ENCODE measurements at regions not wholly inside any gene's neighbourhood (a gene's known extent, or its start where the extent isn't known, plus 50 kb on each side); places are given as distances from the start of the nearest gene placed in this dataset.

GRCh38 chr18:70506511-70506910 is 217.7 kb downstream of the SOCS6 start:
- Mint-ChIP-seq H3K36me3 (ENCODE audit: insufficient read depth) (no peaks in the 10 kb centered on the region), H3K27me3 (peaks cover 1% of the 10 kb centered on the region), H3K9me3 (ENCODE audit: low read depth) (no peaks in the 10 kb centered on the region), H3K4me3 (ENCODE audit: low read depth) (no peak overlapping the region), H3K4me1 (ENCODE audit: low read depth) (no peaks in the 10 kb centered on the region), H3K27ac (no peak overlapping the region)
- DNase-seq (ENCODE audit: low spot score, unreplicated experiment), result no peak
- no peak for TF ChIP-seq CTCF (IDR thresholded peaks at IDR 0.05; ENCODE audit: unreplicated experiment)

- TF ChIP-seq CTCF (IDR thresholded peaks at IDR 0.05; ENCODE audit: unreplicated experiment), result no peak
- H3K4me1 Mint-ChIP-seq (ENCODE audit: low read depth), result no peaks in the 10 kb centered on the region
- no peak for DNase-seq (ENCODE audit: low spot score, unreplicated experiment)
- H3K27ac Mint-ChIP-seq, result no peak overlapping the region
- no peak overlapping the region for H3K4me3 Mint-ChIP-seq (ENCODE audit: low read depth)
- H3K36me3 Mint-ChIP-seq (ENCODE audit: insufficient read depth), result no peaks in the 10 kb centered on the region
- H3K27me3 Mint-ChIP-seq, result peaks cover 3% of the 10 kb centered on the region
- H3K9me3 Mint-ChIP-seq (ENCODE audit: low read depth), result no peaks in the 10 kb centered on the region
These were observed 214.2 kb downstream of the SOCS6 start for GRCh38 chr18:70503060-70503459.

- Mint-ChIP-seq H3K9me3 (ENCODE audit: low read depth) (no peaks in the 10 kb centered on the region), H3K27ac (no peak overlapping the region), H3K36me3 (ENCODE audit: insufficient read depth) (no peaks in the 10 kb centered on the region), H3K27me3 (peaks cover 3% of the 10 kb centered on the region), H3K4me3 (ENCODE audit: low read depth) (no peak overlapping the region), H3K4me1 (ENCODE audit: low read depth) (no peaks in the 10 kb centered on the region)
- no peak for TF ChIP-seq CTCF (IDR thresholded peaks at IDR 0.05; ENCODE audit: unreplicated experiment)
- no peak for DNase-seq (ENCODE audit: low spot score, unreplicated experiment)
These were observed 212.5 kb downstream of the SOCS6 start for GRCh38 chr18:70501358-70501757.

- no peak for DNase-seq (ENCODE audit: low spot score, unreplicated experiment)
- Mint-ChIP-seq H3K4me3 (ENCODE audit: low read depth) (no peak overlapping the region), H3K4me1 (ENCODE audit: low read depth) (no peaks in the 10 kb centered on the region), H3K36me3 (ENCODE audit: insufficient read depth) (no peaks in the 10 kb centered on the region), H3K27ac (no peak overlapping the region), H3K9me3 (ENCODE audit: low read depth) (no peaks in the 10 kb centered on the region), H3K27me3 (peaks cover 3% of the 10 kb centered on the region)
- TF ChIP-seq CTCF (IDR thresholded peaks at IDR 0.05; ENCODE audit: unreplicated experiment), result no peak
These were observed 211.9 kb downstream of the SOCS6 start for GRCh38 chr18:70500748-70501147.

- no peak for TF ChIP-seq CTCF (IDR thresholded peaks at IDR 0.05; ENCODE audit: unreplicated experiment)
- H3K4me1 Mint-ChIP-seq (ENCODE audit: low read depth), result no peaks in the 10 kb centered on the region
- peaks cover 3% of the 10 kb centered on the region for H3K27me3 Mint-ChIP-seq
- no peaks in the 10 kb centered on the region for H3K9me3 Mint-ChIP-seq (ENCODE audit: low read depth)
- no peak for DNase-seq (ENCODE audit: low spot score, unreplicated experiment)
- no peak overlapping the region for H3K27ac Mint-ChIP-seq
- H3K4me3 Mint-ChIP-seq (ENCODE audit: low read depth), result no peak overlapping the region
- H3K36me3 Mint-ChIP-seq (ENCODE audit: insufficient read depth), result no peaks in the 10 kb centered on the region
These were observed 210.4 kb downstream of the SOCS6 start for GRCh38 chr18:70499218-70499691.
